Mammary epithelial cell (primary cell): ENCODE measurements at regions not wholly inside any gene's neighbourhood (a gene's known extent, or its start where the extent isn't known, plus 50 kb on each side); places are given as distances from the start of the nearest gene placed in this dataset.

ENCODE experiments used
- EZH2 ChIP-seq: IDR thresholded peaks from 2 replicates; pipeline ENCODE4 v1.6.1; 2012; ENCODE audit warnings: low read length, inconsistent platforms, borderline replicate concordance
- TF ChIP-seq, protein P1 (sequence below), 2 donors: IDR thresholded peaks in 1 of 2; conservative IDR thresholded peaks in 1 of 2; 2 replicates each; pipeline ENCODE4 v1.5.1; 2011 to 2012; ENCODE audit warnings: inconsistent platforms in 2 of 2, low read length in 2 of 2, mild to moderate bottlenecking in 2 of 2, control low read depth in 1 of 2, low read depth in 1 of 2; ENCODE audit not compliant: insufficient read depth in 1 of 2; ENCODE audit errors: extremely low read depth in 1 of 2

DNA sequence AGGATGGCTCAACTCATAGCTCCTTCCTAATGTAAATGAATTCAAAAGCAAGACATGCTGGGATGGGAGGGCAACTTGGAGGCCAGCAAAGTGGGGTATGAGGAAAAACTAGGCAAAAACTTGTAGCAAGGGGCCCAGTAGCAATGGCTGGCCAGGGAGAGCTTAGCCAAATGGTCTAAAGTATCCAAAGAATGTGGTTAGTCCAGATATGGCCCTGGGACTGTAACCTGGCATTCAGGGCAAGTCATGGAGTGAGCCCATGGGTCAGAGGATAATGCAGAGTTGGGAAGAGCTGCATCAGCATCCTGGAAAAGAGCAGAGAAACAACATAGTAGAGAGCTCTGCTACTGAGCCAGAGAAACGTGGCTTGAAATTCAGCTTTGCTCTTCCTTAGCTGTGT is 191.7 kb downstream of the SUCLA2 start:
- TF ChIP-seq, protein P1, sequence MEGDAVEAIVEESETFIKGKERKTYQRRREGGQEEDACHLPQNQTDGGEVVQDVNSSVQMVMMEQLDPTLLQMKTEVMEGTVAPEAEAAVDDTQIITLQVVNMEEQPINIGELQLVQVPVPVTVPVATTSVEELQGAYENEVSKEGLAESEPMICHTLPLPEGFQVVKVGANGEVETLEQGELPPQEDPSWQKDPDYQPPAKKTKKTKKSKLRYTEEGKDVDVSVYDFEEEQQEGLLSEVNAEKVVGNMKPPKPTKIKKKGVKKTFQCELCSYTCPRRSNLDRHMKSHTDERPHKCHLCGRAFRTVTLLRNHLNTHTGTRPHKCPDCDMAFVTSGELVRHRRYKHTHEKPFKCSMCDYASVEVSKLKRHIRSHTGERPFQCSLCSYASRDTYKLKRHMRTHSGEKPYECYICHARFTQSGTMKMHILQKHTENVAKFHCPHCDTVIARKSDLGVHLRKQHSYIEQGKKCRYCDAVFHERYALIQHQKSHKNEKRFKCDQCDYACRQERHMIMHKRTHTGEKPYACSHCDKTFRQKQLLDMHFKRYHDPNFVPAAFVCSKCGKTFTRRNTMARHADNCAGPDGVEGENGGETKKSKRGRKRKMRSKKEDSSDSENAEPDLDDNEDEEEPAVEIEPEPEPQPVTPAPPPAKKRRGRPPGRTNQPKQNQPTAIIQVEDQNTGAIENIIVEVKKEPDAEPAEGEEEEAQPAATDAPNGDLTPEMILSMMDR (conservative IDR thresholded peaks at IDR 0.05 in 1 of 2, IDR thresholded peaks at IDR 0.05 in 1 of 2; ENCODE audit: extremely low read depth in 1 of 2, insufficient read depth in 1 of 2, low read depth in 1 of 2, low read length in 2 of 2) = no peak
- TF ChIP-seq EZH2 = no peak
